ENCODE measurements at regions not wholly inside any gene's neighbourhood (a gene's known extent, or its start where the extent isn't known, plus 50 kb on each side); places are given as distances from the start of the nearest gene placed in this dataset.

DNA sequence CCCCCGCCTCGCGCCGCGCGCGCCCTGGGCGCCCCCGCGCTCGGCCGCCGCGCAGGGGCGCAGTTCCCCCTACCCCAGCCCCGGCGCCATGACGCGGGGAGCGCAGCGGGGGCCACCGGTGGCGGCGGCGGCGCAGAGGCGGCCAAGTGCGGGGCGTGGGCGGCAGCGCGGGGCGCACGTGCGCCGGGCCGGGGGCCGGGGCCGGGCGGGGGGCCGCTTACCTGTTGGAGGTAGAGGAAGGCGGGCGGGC is 108.3 kb downstream of the ENGASE start:
- TF ChIP-seq, protein P1, sequence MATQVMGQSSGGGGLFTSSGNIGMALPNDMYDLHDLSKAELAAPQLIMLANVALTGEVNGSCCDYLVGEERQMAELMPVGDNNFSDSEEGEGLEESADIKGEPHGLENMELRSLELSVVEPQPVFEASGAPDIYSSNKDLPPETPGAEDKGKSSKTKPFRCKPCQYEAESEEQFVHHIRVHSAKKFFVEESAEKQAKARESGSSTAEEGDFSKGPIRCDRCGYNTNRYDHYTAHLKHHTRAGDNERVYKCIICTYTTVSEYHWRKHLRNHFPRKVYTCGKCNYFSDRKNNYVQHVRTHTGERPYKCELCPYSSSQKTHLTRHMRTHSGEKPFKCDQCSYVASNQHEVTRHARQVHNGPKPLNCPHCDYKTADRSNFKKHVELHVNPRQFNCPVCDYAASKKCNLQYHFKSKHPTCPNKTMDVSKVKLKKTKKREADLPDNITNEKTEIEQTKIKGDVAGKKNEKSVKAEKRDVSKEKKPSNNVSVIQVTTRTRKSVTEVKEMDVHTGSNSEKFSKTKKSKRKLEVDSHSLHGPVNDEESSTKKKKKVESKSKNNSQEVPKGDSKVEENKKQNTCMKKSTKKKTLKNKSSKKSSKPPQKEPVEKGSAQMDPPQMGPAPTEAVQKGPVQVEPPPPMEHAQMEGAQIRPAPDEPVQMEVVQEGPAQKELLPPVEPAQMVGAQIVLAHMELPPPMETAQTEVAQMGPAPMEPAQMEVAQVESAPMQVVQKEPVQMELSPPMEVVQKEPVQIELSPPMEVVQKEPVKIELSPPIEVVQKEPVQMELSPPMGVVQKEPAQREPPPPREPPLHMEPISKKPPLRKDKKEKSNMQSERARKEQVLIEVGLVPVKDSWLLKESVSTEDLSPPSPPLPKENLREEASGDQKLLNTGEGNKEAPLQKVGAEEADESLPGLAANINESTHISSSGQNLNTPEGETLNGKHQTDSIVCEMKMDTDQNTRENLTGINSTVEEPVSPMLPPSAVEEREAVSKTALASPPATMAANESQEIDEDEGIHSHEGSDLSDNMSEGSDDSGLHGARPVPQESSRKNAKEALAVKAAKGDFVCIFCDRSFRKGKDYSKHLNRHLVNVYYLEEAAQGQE (IDR thresholded peaks at IDR 0.05; ENCODE audit: low read depth), result no peak
- TF ChIP-seq, protein P2, sequence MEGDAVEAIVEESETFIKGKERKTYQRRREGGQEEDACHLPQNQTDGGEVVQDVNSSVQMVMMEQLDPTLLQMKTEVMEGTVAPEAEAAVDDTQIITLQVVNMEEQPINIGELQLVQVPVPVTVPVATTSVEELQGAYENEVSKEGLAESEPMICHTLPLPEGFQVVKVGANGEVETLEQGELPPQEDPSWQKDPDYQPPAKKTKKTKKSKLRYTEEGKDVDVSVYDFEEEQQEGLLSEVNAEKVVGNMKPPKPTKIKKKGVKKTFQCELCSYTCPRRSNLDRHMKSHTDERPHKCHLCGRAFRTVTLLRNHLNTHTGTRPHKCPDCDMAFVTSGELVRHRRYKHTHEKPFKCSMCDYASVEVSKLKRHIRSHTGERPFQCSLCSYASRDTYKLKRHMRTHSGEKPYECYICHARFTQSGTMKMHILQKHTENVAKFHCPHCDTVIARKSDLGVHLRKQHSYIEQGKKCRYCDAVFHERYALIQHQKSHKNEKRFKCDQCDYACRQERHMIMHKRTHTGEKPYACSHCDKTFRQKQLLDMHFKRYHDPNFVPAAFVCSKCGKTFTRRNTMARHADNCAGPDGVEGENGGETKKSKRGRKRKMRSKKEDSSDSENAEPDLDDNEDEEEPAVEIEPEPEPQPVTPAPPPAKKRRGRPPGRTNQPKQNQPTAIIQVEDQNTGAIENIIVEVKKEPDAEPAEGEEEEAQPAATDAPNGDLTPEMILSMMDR (IDR thresholded peaks at IDR 0.05 in 2 of 3, conservative IDR thresholded peaks at IDR 0.05 in 1 of 3; ENCODE audit: borderline replicate concordance in 1 of 3, insufficient read depth in 1 of 3, low read depth in 2 of 3, low read length in 2 of 3), result no peak
- TF ChIP-seq SRF (IDR thresholded peaks at IDR 0.05; ENCODE audit: low read depth) (no peak), ZFX (IDR thresholded peaks at IDR 0.05) (no peak), POLR2AphosphoS5 (IDR thresholded peaks at IDR 0.05; ENCODE audit: low read depth, low read length) (no peak), RAD21 (IDR thresholded peaks at IDR 0.05; ENCODE audit: low read depth) (no peak), EZH2phosphoT487 (IDR thresholded peaks at IDR 0.05; ENCODE audit: borderline replicate concordance) (no peak)
- TF ChIP-seq, protein P3, sequence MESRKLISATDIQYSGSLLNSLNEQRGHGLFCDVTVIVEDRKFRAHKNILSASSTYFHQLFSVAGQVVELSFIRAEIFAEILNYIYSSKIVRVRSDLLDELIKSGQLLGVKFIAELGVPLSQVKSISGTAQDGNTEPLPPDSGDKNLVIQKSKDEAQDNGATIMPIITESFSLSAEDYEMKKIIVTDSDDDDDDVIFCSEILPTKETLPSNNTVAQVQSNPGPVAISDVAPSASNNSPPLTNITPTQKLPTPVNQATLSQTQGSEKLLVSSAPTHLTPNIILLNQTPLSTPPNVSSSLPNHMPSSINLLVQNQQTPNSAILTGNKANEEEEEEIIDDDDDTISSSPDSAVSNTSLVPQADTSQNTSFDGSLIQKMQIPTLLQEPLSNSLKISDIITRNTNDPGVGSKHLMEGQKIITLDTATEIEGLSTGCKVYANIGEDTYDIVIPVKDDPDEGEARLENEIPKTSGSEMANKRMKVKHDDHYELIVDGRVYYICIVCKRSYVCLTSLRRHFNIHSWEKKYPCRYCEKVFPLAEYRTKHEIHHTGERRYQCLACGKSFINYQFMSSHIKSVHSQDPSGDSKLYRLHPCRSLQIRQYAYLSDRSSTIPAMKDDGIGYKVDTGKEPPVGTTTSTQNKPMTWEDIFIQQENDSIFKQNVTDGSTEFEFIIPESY (IDR thresholded peaks at IDR 0.05; ENCODE audit: extremely low read depth, insufficient replicate concordance, low read length), result no peak
- TF ChIP-seq, protein P4, sequence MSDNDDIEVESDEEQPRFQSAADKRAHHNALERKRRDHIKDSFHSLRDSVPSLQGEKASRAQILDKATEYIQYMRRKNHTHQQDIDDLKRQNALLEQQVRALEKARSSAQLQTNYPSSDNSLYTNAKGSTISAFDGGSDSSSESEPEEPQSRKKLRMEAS (IDR thresholded peaks at IDR 0.05), result no peak
